ENCODE measurements at regions not wholly inside any gene's neighbourhood (a gene's known extent, or its start where the extent isn't known, plus 50 kb on each side); places are given as distances from the start of the nearest gene placed in this dataset.

- TF ChIP-seq YY1 (IDR thresholded peaks at IDR 0.05; ENCODE audit: insufficient read depth, insufficient read length) (no peak), ZNF274 (IDR thresholded peaks at IDR 0.05; ENCODE audit: low read depth, low read length) (no peak)
These were observed 254.4 kb downstream of the C16orf95 start for GRCh38 chr16:87062569-87063442.
